GM12865 (cell line): ENCODE measurements at regions not wholly inside any gene's neighbourhood (a gene's known extent, or its start where the extent isn't known, plus 50 kb on each side); places are given as distances from the start of the nearest gene placed in this dataset.
A peak's percentile ranks its signal among the peaks of the same experiment; 100 is the strongest.

Experiments used
- DNase-seq: peaks from one replicate; pipeline ENCODE4 v3.0.0; 2010; ENCODE audit warnings: low read depth
- H3K4me3 ChIP-seq: 2 replicates; pipeline ENCODE4 v1.5.1; 2011; ENCODE audit warnings: mild to moderate bottlenecking, low read depth, low read length, control low read depth
- TF ChIP-seq, protein P1 (sequence below): IDR thresholded peaks from 2 replicates; pipeline ENCODE4 v1.5.1; 2011; ENCODE audit warnings: low read length, control low read depth, low read depth, inconsistent platforms; ENCODE audit not compliant: insufficient read depth; ENCODE audit errors: missing control alignments

DNA sequence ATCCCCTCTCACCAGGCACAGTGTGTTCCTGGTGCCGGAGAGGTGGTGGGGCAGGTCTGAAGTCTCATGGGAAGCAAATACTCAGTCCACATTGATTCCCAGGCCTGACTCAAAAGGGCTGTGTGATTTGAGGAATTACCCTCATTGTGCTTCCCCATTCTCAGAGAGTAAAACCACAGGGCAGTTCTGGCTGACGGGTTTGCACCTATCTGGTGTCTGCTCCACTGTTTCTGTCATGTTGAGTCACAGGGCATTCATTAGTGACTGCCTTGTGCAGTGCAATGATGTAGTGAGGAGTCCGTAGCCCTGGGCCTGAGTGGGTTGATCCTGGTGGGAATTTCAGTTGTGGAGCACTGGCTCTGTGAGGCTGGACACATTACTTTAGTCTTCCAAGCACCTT, 85.2 kb upstream of the ARHGAP20 start:
- TF ChIP-seq, protein P1, sequence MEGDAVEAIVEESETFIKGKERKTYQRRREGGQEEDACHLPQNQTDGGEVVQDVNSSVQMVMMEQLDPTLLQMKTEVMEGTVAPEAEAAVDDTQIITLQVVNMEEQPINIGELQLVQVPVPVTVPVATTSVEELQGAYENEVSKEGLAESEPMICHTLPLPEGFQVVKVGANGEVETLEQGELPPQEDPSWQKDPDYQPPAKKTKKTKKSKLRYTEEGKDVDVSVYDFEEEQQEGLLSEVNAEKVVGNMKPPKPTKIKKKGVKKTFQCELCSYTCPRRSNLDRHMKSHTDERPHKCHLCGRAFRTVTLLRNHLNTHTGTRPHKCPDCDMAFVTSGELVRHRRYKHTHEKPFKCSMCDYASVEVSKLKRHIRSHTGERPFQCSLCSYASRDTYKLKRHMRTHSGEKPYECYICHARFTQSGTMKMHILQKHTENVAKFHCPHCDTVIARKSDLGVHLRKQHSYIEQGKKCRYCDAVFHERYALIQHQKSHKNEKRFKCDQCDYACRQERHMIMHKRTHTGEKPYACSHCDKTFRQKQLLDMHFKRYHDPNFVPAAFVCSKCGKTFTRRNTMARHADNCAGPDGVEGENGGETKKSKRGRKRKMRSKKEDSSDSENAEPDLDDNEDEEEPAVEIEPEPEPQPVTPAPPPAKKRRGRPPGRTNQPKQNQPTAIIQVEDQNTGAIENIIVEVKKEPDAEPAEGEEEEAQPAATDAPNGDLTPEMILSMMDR: no peak
- DNase-seq: peak; percentile 78
- no peak overlapping the region for H3K4me3 ChIP-seq

DNA sequence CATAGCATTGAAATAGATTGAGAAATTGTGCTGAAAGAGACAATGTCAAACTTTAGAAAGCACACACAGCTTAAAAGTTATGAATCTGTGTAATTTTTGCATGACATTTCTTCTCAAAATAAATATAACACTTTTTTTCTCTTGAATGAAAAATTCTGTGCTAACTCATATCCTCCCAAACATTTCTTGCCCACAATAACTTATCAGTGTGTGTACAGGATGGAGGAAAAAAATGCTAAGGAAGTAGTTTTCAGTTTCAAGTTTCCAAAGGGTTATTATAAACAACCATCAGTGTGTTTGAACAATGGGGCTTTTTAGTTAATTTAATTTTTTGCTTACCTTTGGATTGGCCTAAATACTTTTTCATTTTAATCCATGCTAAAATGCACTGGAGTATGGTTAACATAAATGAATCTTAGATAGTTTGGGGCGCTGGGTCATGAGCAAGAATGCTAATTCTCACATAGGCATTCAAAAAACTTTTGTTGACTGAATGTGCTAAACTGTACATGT, 82.9 kb upstream of the ARHGAP20 start:
- DNase-seq: no peak
- no peak overlapping the region for H3K4me3 ChIP-seq
- TF ChIP-seq, protein P1: no peak

DNA sequence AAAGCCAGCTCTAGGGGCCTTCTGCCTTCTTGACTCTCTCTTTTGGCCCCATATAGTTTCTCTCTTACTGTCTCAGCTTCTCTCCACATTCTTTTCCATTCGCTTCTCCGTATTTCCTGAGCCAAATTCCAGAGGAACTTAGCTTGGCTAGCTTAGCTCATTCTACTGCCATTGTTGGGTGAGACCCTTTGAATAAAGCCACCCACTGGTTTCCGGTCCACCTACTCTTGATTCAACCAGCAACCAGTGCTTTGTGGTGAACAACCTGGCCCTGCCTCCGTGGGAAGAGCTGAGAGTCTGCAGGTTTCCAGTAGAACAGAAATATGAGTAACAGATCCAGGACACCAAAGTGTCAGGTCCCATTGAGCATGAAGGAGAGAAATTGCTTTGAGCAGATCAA, 81.3 kb upstream of the ARHGAP20 start:
- TF ChIP-seq, protein P1: no peak
- DNase-seq: peak; percentile 15
- no peak overlapping the region for H3K4me3 ChIP-seq

DNA sequence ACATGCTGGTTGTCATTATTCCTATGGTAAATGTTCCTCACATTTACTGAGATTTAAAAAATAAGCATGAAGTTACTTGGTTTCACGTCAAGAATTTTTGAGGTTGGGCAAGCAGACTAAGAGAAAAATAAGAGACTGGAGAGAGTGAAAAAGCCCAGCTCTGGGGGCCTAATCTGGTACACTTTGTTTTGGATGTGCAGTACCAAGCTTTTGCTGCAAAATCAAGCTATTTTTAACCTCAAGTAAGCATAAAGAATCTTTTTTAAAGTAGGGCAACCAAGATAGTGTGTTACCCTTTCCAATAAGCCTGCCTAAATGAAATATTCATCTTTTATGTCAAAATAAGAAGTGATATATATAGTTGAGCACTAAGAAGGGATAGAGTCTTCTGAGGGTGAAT, 79.4 kb upstream of the ARHGAP20 start:
- no peak overlapping the region for H3K4me3 ChIP-seq
- TF ChIP-seq, protein P1: no peak
- DNase-seq: no peak

DNA sequence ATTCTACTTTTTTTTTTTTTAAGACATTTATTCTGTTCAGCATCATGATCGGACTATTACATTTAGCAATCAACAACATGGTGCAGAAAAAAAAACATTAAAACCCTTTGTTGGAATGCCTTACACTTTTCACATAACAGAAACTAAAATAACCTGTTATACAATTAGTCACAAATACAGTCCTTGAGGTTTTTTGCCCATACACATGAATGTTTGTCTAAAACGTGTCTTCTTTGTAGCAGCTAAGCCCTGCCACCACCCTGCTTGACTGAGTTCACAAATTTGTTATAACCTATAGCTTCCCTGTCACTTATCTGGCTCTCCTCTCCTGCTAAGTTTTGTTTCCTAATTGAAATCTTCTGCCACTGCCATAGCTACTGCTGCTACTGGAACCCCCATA, 75.4 kb upstream of the ARHGAP20 start:
- no peak overlapping the region for H3K4me3 ChIP-seq
- TF ChIP-seq, protein P1: no peak
- DNase-seq: no peak

DNA sequence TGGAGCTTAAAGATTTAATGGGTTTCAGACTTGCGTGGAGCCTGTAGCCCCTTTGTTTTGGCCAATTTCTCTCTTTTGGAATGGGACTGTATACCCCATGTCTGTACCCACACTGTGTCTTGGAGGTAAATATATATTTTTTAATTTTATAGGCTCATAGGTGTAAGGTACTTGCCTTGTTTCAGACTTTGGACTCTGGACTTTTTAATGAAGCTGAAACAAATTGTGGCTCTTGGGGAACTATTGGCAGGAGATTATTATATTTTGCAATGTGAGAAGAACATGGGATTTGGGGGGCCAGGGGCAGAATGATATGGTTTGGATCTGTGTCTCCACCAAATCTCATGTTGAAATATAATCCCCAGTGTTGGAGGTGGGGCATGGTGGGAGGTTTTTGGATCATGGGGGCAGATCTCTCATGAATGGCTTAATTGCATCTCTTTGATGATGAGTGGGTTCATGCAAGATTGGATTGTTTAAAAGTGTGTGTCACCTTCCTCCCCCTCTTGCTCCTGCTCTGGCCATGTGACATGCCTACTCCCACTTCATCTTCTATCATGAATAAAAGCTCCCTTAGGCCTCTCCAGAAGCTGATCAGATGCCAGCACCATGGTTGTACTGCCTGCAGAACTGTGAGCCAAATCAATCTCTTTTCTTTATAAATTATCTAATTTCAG, 74.1 kb upstream of the ARHGAP20 start:
- TF ChIP-seq, protein P1: no peak
- DNase-seq: no peak
- H3K4me3 ChIP-seq: no peak overlapping the region

DNA sequence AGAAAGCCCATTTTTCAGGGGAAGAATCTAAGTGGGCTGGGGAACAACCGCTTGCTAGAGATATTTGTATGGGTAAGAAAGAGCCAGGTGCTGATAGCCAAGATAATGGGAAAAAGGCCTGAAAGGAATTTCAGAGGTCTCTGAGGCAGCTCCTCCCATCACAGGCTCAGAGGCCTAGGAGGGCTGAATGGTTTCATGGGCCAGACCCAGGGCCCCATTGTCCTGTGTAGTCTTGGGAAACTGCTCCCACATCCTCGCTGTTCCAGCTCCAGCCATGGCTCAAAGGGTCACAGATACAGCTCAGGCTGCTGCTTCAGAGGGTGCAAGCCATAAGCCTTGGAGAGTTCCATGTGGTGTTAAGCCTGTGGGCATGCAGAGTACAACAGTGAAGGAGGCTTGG, 73.2 kb upstream of the ARHGAP20 start:
- TF ChIP-seq, protein P1: no peak
- H3K4me3 ChIP-seq: no peak overlapping the region
- no peak for DNase-seq
